HG03196 (cell line): ENCODE measurements at regions not wholly inside any gene's neighbourhood (a gene's known extent, or its start where the extent isn't known, plus 50 kb on each side); places are given as distances from the start of the nearest gene placed in this dataset.
A peak's percentile ranks its signal among the peaks of the same experiment; 100 is the strongest.

Experiments
- ATAC-seq: cut with Tn5 transposase; IDR thresholded peaks from one replicate; pipeline ENCODE4 v1.9.1; 2021; ENCODE audit not compliant: unreplicated experiment

GRCh38 chr18:64474773-64475172 lies 325.9 kb upstream of the LINC00305 start:
- ATAC-seq: no peak

DNA sequence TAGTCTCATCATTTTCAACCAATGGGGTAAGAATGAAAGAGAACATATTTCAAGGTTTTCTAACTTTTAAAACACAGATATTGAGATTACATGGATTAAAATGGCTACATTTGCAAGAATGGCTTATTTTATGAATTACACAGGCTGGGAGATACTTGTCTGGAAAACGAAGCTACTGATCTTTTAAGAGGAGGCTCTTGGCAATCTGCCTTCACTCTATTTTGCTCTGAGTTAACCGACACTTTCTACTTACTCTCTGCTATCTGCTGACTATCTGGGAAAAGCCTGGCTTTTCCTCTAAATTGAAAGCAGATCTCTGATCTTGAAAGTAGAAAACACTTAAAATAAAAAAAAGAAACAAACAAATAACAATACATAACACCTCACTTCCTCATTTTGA lies 325.4 kb upstream of the LINC00305 start:
- ATAC-seq: no peak

- ATAC-seq: no peak
Observed at GRCh38 chr18:64449434-64449833, 300.5 kb upstream of the LINC00305 start.

DNA sequence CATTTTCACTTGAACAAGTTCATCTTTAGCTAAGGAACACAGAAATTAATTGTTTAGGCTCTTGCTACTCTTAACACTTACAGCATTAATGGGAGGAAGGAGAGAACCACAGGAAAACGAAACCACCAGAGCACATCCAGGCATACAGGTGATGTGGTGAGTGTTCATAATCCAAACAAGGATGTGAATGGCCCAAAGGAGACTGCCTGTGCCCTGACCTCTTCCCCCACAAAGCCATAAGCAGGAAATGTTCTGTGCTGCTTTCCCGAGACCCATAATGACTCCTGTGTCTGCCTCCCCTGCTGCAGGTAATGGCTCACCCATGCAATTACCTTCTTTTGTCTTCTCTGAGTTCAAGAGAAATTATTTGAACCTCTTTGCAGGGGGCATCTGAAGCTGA lies 295.9 kb upstream of the LINC00305 start:
- no peak for ATAC-seq

DNA sequence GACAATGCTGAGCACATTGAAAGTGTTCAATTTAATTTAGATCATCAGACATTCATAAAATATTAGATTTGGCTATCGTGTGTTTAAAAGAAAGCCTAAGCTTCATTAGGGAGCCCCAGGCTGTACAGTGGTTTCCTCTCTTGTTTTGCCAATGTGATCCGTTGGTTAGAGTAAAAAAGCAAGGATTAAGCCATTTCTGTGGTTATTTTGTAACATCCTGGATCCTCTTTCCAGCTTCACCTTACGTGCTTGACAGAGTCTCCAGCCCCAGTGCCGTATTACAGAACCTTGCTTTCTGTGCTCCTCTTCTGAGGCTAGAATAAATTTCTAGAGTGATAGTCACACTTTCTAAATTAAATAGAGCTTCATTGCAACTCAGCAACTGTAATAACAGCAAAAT lies 289.3 kb upstream of the LINC00305 start:
- ATAC-seq: no peak

DNA sequence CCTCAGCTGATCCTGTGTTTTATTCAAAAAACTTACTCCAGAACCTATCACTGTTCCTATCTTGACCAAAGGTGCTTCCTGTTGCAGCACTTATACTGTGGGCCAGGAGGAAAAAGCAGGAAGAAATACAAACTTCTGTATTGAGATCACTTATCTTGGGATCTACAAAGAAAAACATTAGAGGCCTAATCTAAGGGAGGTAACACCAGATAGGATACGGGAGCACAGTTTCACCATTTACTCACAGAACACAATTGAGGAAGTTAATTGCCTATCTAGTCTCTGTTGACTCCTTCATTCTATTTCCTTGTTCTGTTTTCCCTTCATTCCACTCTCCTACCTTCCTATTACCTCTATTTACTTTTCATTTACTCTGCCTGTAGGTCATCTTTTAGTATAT lies 287.2 kb upstream of the LINC00305 start:
- no peak for ATAC-seq

GRCh38 chr18:64419156-64419555 lies 270.3 kb upstream of the LINC00305 start:
- no peak for ATAC-seq

- no peak for ATAC-seq
Observed at GRCh38 chr18:64416990-64417389, 268.1 kb upstream of the LINC00305 start.

- no peak for ATAC-seq
Observed at GRCh38 chr18:64415218-64415617, 266.3 kb upstream of the LINC00305 start.

DNA sequence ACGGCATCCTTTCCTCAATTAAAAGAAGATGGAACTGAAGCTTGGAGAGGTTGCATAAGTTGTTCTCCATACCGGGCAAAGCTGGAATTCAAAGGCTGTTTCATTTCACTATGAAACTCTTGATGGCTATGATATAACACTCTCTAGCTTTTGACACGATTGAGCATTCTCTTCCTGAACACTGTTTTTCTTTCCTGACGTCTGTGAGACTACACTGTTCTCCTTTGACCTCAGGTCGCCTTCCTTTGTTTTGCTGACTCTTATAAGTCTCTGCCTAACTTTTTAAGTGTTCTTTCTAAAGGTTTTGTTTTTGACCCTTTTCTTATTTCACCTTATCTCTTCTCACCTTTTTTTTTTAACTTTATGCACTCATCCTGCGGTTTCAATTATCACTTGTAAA lies 261.8 kb upstream of the LINC00305 start:
- no peak for ATAC-seq

GRCh38 chr18:64409511-64409910 lies 260.6 kb upstream of the LINC00305 start:
- no peak for ATAC-seq

DNA sequence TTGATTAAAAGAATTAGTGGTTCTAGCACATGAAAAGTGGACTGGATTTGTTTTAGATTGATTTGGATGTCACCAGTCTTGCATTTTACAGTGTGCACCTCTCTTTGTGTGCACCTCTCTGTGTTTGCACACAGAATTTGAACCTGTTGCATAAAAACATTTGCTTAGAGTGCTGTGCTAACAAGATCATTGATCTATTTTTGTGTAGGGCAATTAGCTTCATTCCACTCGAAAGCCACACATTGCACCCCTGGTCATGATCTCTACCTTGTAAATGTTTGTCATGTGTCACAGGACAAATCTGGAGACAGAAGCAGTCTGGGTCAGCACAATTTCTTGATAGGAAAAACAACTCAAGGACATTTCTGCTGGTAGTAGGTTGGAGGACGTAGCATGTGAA lies 258.7 kb upstream of the LINC00305 start:
- ATAC-seq: no peak

GRCh38 chr18:64405161-64405560 lies 256.3 kb upstream of the LINC00305 start:
- ATAC-seq: no peak

- no peak for ATAC-seq
Observed at GRCh38 chr18:64403784-64404503, 255.1 kb upstream of the LINC00305 start.

DNA sequence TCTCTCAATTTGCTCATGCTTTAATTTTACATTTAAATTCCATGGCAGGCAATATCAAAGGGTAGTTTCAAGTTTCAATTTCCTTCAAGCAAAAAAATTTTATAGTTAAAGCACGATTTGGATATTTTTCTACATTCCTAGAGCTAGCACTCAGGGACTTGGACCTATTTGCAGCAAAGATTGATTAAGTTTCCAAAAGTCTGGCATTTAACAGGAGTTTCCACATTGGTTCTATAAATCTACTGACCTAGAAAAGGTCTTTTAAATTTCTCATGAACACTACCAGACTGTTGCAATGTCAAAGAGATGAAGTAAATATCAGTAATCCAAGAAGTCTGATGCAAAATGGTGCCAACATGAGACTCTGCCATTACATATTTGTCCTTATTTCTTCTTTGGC lies 253.7 kb upstream of the LINC00305 start:
- no peak for ATAC-seq

- no peak for ATAC-seq
Observed at GRCh38 chr18:64401268-64402060, 252.6 kb upstream of the LINC00305 start.

DNA sequence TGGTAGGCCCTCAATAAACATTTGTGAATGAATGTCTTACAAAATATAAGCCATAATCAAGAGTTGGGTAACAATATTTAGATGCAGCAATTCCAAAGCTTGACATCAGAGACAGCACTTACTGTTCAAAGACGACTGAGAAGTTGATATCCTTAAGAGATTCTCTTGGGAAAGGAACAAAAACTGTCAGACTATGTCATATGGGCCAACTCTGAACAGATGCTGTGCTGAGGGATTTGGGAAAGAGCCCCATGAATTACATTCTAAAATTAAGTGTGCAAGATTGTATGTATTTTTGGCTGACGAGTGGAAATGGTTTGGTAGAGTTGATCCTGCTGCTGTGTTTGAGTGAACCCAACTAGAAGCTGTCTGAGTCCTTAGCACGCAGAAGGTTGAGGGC lies 250.7 kb upstream of the LINC00305 start:
- no peak for ATAC-seq

- ATAC-seq: no peak
Observed at GRCh38 chr18:64398320-64398719, 249.4 kb upstream of the LINC00305 start.

- no peak for ATAC-seq
Observed at GRCh38 chr18:64392202-64392601, 243.3 kb upstream of the LINC00305 start.

- ATAC-seq: no peak
Observed at GRCh38 chr18:64384101-64384500, 235.2 kb upstream of the LINC00305 start.

DNA sequence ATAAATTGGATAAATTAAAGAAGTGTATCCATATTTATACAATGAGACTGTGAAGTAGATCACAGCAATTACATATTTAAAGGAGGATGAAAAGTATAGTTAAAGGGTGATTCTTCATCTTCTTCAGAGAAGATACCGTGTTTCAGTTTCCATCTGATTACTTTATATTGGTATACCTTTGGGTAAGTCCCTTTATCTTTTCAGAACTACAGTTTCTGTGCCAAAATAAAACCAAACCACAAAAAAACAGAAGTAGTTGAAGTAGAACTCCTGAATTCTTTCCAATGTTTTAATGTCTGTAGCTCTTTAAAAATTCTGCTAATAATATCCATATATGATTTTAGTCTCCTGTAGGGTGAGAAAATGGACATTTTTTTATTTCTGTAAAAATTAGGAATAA lies 231.2 kb upstream of the LINC00305 start:
- peak; percentile 91 for ATAC-seq

GRCh38 chr18:64379662-64380061 lies 230.8 kb upstream of the LINC00305 start:
- ATAC-seq: peak; percentile 23

DNA sequence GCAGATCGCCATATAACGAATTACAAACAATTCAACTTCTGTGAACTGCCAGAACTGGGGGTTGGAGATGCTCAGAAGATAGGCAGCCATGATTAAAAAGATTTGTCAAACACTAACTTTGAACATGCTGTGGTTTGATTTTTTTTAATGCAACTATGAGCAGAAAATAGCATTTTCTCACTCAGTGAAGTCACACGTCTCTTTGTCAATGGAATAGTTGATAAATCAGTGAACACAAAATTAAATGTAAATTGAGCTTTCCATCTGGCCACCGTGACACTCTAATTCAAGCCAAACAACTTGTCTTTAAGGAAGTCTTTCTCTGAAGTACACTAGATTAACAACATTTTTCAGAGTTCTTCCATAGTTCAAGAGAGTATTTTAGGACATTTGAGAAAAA lies 228.6 kb upstream of the LINC00305 start:
- no peak for ATAC-seq
